H1 (cell line): ENCODE measurements at regions not wholly inside any gene's neighbourhood (a gene's known extent, or its start where the extent isn't known, plus 50 kb on each side); places are given as distances from the start of the nearest gene placed in this dataset.
A peak's percentile ranks its signal among the peaks of the same experiment; 100 is the strongest.

ENCODE experiments used
- CTCF ChIA-PET: fragments of 300-600 bp; sonication (Branson Sonifier 250); formaldehyde crosslinking; loops from one replicate; lab custom pipeline; 2021; ENCODE audit not compliant: partially characterized antibody; lab: Charles Lee
- POLR2A ChIA-PET: fragments of 300-600 bp; sonication (Branson Sonifier 250); formaldehyde crosslinking; loops from one replicate; lab custom pipeline; 2021; ENCODE audit warnings: inconsistent platforms; ENCODE audit not compliant: partially characterized antibody; lab: Charles Lee
- DNase-seq, 2 experiments: peaks; one replicate each; pipeline versions ENCODE4 v3.0.0 to v3.0.0-alpha.2; 2010 to 2022; ENCODE audit warnings: low spot score in 2 of 2, low read depth in 1 of 2, mixed read lengths in 1 of 2
- FAIRE-seq: peaks from 2 replicates; lab custom pipeline; 2011; peaks lifted over from hg19 to GRCh38; lab: Jason Lieb, UNC
- H2AFZ ChIP-seq: 2 replicates; pipeline ENCODE4 v1.8.1; 2012; ENCODE audit warnings: low read length, inconsistent platforms
- H2AK5ac ChIP-seq: 2 replicates; pipeline ENCODE4 v1.6.1; 2013; ENCODE audit warnings: low read depth, low read length
- H2BK120ac ChIP-seq: replicated peaks from 2 replicates; pipeline ENCODE3; 2013; ENCODE audit warnings: low read depth, low read length, inconsistent platforms
- H2BK12ac ChIP-seq: 2 replicates; pipeline ENCODE4 v1.6.1; 2013; ENCODE audit warnings: low read depth, low read length
- H2BK15ac ChIP-seq: 2 replicates; pipeline ENCODE4 v1.6.1; 2013; ENCODE audit warnings: low read length
- H2BK20ac ChIP-seq: 2 replicates; pipeline ENCODE4 v1.6.1; 2013; ENCODE audit warnings: low read length
- H2BK5ac ChIP-seq: 2 replicates; pipeline ENCODE4 v1.6.1; 2013; ENCODE audit warnings: low read depth, low read length
- H3K14ac ChIP-seq: 2 replicates; pipeline ENCODE4 v1.6.1; 2013; ENCODE audit warnings: inconsistent platforms; ENCODE audit not compliant: insufficient read length
- H3K18ac ChIP-seq: 2 replicates; pipeline ENCODE4 v1.6.1; 2013; ENCODE audit warnings: low read length; ENCODE audit errors: extremely low read depth
- H3K23ac ChIP-seq: 2 replicates; pipeline ENCODE4 v1.6.1; 2013; ENCODE audit warnings: inconsistent platforms; ENCODE audit not compliant: insufficient read length
- H3K23me2 ChIP-seq: 2 replicates; pipeline ENCODE4 v1.6.1; 2013; ENCODE audit warnings: low read depth, low read length
- H3K27ac ChIP-seq: 2 replicates; pipeline ENCODE4 v1.6.1; 2011; ENCODE audit warnings: low read depth, low read length, inconsistent platforms
- H3K27me3 ChIP-seq, 4 experiments: replicated peaks in 1 of 4; 1 replicate in 1 of 4; 2 replicates in 3 of 4; pipeline versions ENCODE4 v1.6.1 to v1.8.1; 2011 to 2013; ENCODE audit warnings: low read length in 3 of 4, mild to moderate bottlenecking in 3 of 4, inconsistent platforms in 2 of 4, mixed read lengths in 2 of 4, moderate library complexity in 1 of 4; ENCODE audit not compliant: control insufficient read depth in 3 of 4, insufficient read depth in 3 of 4; ENCODE audit errors: extremely low read depth in 1 of 4
- H3K36me3 ChIP-seq, 4 experiments: 2 replicates each; pipeline versions ENCODE4 v1.6.1 to v1.8.1; 2011 to 2013; ENCODE audit warnings: mild to moderate bottlenecking in 4 of 4, low read length in 3 of 4, moderate library complexity in 2 of 4, control low read depth in 1 of 4, inconsistent platforms in 1 of 4; ENCODE audit not compliant: insufficient read depth in 4 of 4, control insufficient read depth in 2 of 4
- H3K4ac ChIP-seq: replicated peaks from 2 replicates; pipeline ENCODE3; 2013; ENCODE audit warnings: low read length, low read depth, mixed read lengths, inconsistent platforms; ENCODE audit not compliant: insufficient read length
- H3K4me1 ChIP-seq, 4 experiments: replicated peaks in 1 of 4; 1 replicate in 1 of 4; 2 replicates in 3 of 4; pipeline versions ENCODE4 v1.6.1 to v1.8.1; 2011 to 2013; ENCODE audit warnings: low read length in 3 of 4, inconsistent platforms in 2 of 4, mixed read lengths in 1 of 4; ENCODE audit not compliant: insufficient read depth in 4 of 4, control insufficient read depth in 3 of 4
- H3K4me2 ChIP-seq, 2 experiments: 2 replicates each; pipeline versions ENCODE4 v1.6.1 to v1.8.1; 2011 to 2013; ENCODE audit warnings: low read depth in 2 of 2, low read length in 2 of 2, control low read depth in 1 of 2, inconsistent platforms in 1 of 2, mild to moderate bottlenecking in 1 of 2; ENCODE audit not compliant: insufficient read depth in 1 of 2
- H3K4me3 ChIP-seq, 4 experiments: fragments of 200-600, 300-600 bp in 1 of 4; sonication (generic), shearing (Covaris generic), sonication (Bioruptor Twin) in 1 of 4; 2 replicates each; pipeline versions ENCODE4 v1.5.1 to v1.8.1; 2011 to 2016; ENCODE audit warnings: low read length in 4 of 4, low read depth in 3 of 4, control low read depth in 2 of 4, inconsistent platforms in 2 of 4, mild to moderate bottlenecking in 2 of 4, mixed read lengths in 1 of 4, moderate library complexity in 1 of 4; ENCODE audit not compliant: insufficient read depth in 2 of 4; ENCODE audit errors: extremely low read depth in 1 of 4
- H3K56ac ChIP-seq: replicated peaks from 2 replicates; pipeline ENCODE3; 2013; ENCODE audit warnings: low read depth, mild to moderate bottlenecking, mixed read lengths, low read length, inconsistent platforms; ENCODE audit not compliant: insufficient read length
- H3K79me1 ChIP-seq: 2 replicates; pipeline ENCODE4 v1.6.1; 2013; ENCODE audit warnings: low read depth, low read length, control low read depth
- H3K79me2 ChIP-seq, 2 experiments: 2 replicates each; pipeline versions ENCODE4 v1.6.1 to v1.8.1; 2012 to 2013; ENCODE audit warnings: low read length in 2 of 2, mild to moderate bottlenecking in 2 of 2, inconsistent platforms in 1 of 2; ENCODE audit not compliant: insufficient read depth in 2 of 2, control insufficient read depth in 1 of 2
- H3K9ac ChIP-seq, 4 experiments: replicated peaks in 1 of 4; 1 replicate in 1 of 4; 2 replicates in 3 of 4; pipeline versions ENCODE4 v1.6.1 to v1.8.1; 2011 to 2013; ENCODE audit warnings: low read depth in 3 of 4, low read length in 3 of 4, control low read depth in 2 of 4, mild to moderate bottlenecking in 2 of 4, moderate library complexity in 2 of 4, inconsistent platforms in 1 of 4; ENCODE audit errors: extremely low read depth in 1 of 4
- H3K9me3 ChIP-seq, 2 experiments: 2 replicates each; pipeline versions ENCODE4 v1.6.1 to v1.8.1; 2012 to 2013; ENCODE audit warnings: mild to moderate bottlenecking in 2 of 2, moderate library complexity in 2 of 2, control low read depth in 1 of 2, inconsistent platforms in 1 of 2, low read depth in 1 of 2, low read length in 1 of 2, mixed read lengths in 1 of 2; ENCODE audit not compliant: insufficient read depth in 2 of 2
- H4K20me1 ChIP-seq, 2 experiments: replicated peaks in 1 of 2; 2 replicates each; pipeline versions ENCODE3 to v1.8.1; 2011 to 2013; ENCODE audit warnings: inconsistent platforms in 2 of 2, low read length in 2 of 2, mild to moderate bottlenecking in 1 of 2; ENCODE audit not compliant: insufficient read depth in 2 of 2, control insufficient read depth in 1 of 2
- H4K5ac ChIP-seq: 2 replicates; pipeline ENCODE4 v1.6.1; 2013; ENCODE audit warnings: low read length, low read depth, mixed read lengths, inconsistent platforms; ENCODE audit not compliant: insufficient read length
- H4K8ac ChIP-seq: 2 replicates; pipeline ENCODE4 v1.8.0; 2013; ENCODE audit warnings: mild to moderate bottlenecking, moderate library complexity, low read length, inconsistent platforms; ENCODE audit not compliant: insufficient read depth; ENCODE audit errors: extremely low read depth
- H4K91ac ChIP-seq: replicated peaks from 2 replicates; pipeline ENCODE3; 2013; ENCODE audit warnings: low read length, mixed read lengths, inconsistent platforms; ENCODE audit not compliant: insufficient read length
- CTBP2 ChIP-seq: IDR thresholded peaks from 2 replicates; pipeline ENCODE4 v1.7.0; 2011; ENCODE audit warnings: borderline replicate concordance, mild to moderate bottlenecking, moderate library complexity, mixed read lengths, low read length; ENCODE audit not compliant: insufficient read depth, insufficient read length
- FOSL1 ChIP-seq: IDR thresholded peaks from 2 replicates; pipeline ENCODE4 v1.6.1; 2011; ENCODE audit warnings: mild to moderate bottlenecking, low read depth, low read length, moderate library complexity; ENCODE audit not compliant: insufficient read depth
- HDAC2 ChIP-seq, 2 experiments: fragments of 300-600 bp in 1 of 2; sonication (generic) in 1 of 2; IDR thresholded peaks; 2 replicates each; pipeline ENCODE4 v1.6.1; 2011 to 2012; ENCODE audit warnings: low read depth in 2 of 2, low read length in 2 of 2, mild to moderate bottlenecking in 2 of 2, moderate library complexity in 2 of 2, borderline replicate concordance in 1 of 2, inconsistent platforms in 1 of 2
- SP1 ChIP-seq: IDR thresholded peaks from 2 replicates; pipeline ENCODE4 v1.6.1; 2011; ENCODE audit warnings: low read depth, low read length
- YY1 ChIP-seq: IDR thresholded peaks from 2 replicates; pipeline ENCODE4 v1.6.1; 2011; ENCODE audit warnings: low read depth, mild to moderate bottlenecking, low read length
- ZNF274 ChIP-seq: IDR thresholded peaks from 2 replicates; pipeline ENCODE4 v1.7.0; 2012; ENCODE audit warnings: low read length, borderline replicate concordance; ENCODE audit errors: extremely low read depth
- WGBS, 2 experiments: shearing (Covaris generic) in 1 of 2; methylation state at CpG; one replicate each; pipeline versions ENCODE4 v1.1.6 to v1.1.7; 2013 to 2015; ENCODE audit warnings: low lambda C conversion rate in 2 of 2, mixed read lengths in 2 of 2, inconsistent platforms in 1 of 2, low coverage in 1 of 2, missing lambda C conversion rate in 1 of 2; ENCODE audit not compliant: insufficient replicate concordance in 2 of 2, insufficient coverage in 1 of 2, insufficient read length in 1 of 2; ENCODE audit errors: extremely low coverage in 1 of 2, missing lambda C conversion rate in 1 of 2; 5-methylcytosine and 5-hydroxymethylcytosine counted together

DNA sequence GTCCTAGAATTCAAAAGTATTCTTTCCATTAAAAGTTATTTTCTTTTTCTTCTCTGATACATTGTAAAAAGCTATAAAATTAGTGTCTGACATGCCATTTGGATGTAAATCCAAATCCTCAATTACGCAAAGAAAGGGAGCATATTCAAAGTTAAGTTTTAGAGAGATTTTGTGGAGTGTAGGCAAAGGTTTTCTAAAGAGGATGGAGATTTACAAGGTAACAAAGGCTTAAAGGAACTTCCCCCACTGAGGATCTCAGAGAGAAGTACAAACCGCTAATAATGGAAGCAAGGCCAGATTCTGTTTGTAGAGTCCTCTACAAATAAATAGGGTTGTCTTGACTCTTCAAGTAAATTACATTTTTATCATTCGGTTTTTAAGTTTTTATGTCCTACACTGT, 91.0 kb upstream of the MAPK10 start:
- no peak overlapping the region for H3K4me2 ChIP-seq
- peaks cover 0 to 4% (median 1%) of the 10 kb centered on the region in 4 experiments; a peak in 1 of 8 replicates for H3K36me3 ChIP-seq
- H2BK15ac ChIP-seq, result no peak overlapping the region
- no peak overlapping the region for H2BK120ac ChIP-seq
- H3K9me3 ChIP-seq, result peaks cover 3 to 4% of the 10 kb centered on the region in 2 experiments; a peak in 2 of 4 replicates
- no peak overlapping the region for H3K4ac ChIP-seq
- POLR2A ChIA-PET, result no interaction called here
- no peak overlapping the region for H3K23ac ChIP-seq
- H4K20me1 ChIP-seq, result no peaks in the 10 kb centered on the region
- no peak overlapping the region for H2BK20ac ChIP-seq
- H4K91ac ChIP-seq, result no peak overlapping the region
- H3K79me1 ChIP-seq, result no peaks in the 10 kb centered on the region
- FAIRE-seq (peak; percentile 42), DNase-seq (no peak)
- no peak overlapping the region for H2BK5ac ChIP-seq
- H3K4me3 ChIP-seq, result no peak overlapping the region; a peak in 1 of 8 replicates
- H3K14ac ChIP-seq, result no peak overlapping the region
- no peaks in the 10 kb centered on the region for H3K27me3 ChIP-seq
- H4K5ac ChIP-seq, result no peak overlapping the region
- H2BK12ac ChIP-seq, result no peak overlapping the region
- 25% methylated on average over 3 of the region's 3 CpGs; no CpG with 5 or more reads in 1 of the 2 experiments for WGBS, 2 experiments
- H3K79me2 ChIP-seq, result no peaks in the 10 kb centered on the region
- no peak overlapping the region for H4K8ac ChIP-seq
- H3K9ac ChIP-seq, result no peak overlapping the region
- no peaks in the 10 kb centered on the region for H3K23me2 ChIP-seq
- no peak overlapping the region for H3K27ac ChIP-seq
- no peak overlapping the region for H2AFZ ChIP-seq
- H3K4me1 ChIP-seq, result peaks cover 4 to 20% (median 19%) of the 10 kb centered on the region in 4 experiments; a peak in 6 of 7 replicates
- no peak overlapping the region for H2AK5ac ChIP-seq
- CTCF ChIA-PET, result interaction anchor here (1.6 kb wide), 1 partner anchor 45 kb away, joined by 6 read pairs; no protein-coding TSS in a partner anchor
- no peak overlapping the region; the same call in 1 of the 2 replicates for H3K18ac ChIP-seq
- no peak overlapping the region for H3K56ac ChIP-seq
- TF ChIP-seq SP1 (no peak), YY1 (no peak), ZNF274 (no peak), FOSL1 (no peak), CTBP2 (no peak), HDAC2 (IDR thresholded peaks at IDR 0.05; ENCODE audit: borderline replicate concordance in 1 of 2, low read depth in 2 of 2, low read length in 2 of 2) (no peak)
